ENCODE measurements at regions not wholly inside any gene's neighbourhood (a gene's known extent, or its start where the extent isn't known, plus 50 kb on each side); places are given as distances from the start of the nearest gene placed in this dataset.

GRCh38 chr13:85666356-85666755 lies 132.9 kb downstream of the SLITRK6 start:
- DNase-seq (ENCODE audit: extremely low spot score, insufficient read length, low read depth) (no peak), FAIRE-seq (no peak)

DNA sequence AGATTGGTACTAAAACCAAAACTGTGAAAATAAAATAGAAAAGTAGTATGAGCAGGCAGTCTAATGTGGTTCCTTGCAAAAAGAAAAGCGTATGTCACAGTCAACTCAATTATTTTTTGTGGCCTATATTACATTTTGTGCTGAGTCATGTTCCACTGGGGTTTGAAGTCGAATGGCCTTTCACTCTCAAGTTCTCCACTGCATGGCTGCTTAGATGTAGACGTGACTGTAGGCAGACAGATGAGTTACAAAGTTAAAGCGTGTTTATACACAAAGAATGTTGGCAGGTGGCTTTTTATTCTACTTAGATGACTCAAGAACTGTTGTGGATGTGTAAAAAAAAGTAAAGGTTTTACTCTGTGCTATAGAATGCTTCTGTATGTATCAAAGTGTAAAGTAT lies 133.9 kb downstream of the SLITRK6 start:
- DNase-seq (ENCODE audit: extremely low spot score, insufficient read length, low read depth): no peak
- FAIRE-seq: no peak

DNA sequence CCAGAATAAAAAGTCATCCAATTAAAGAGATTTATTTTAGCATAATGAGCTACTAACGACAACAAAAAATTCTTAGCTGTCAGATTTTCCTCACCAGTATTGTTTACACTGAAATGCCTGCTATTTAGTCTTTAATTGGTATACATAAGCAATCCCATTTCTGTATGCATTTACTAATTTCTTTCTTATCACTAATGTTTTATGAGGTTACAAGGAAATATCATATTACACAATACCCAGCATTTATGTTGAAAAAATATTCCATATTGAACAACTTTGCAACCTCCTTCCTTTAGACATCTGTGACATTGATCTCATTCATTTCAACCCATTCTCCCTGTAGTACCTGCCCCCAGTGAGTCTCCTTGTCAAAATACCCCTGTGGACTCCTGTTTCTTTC lies 135.4 kb downstream of the SLITRK6 start:
- DNase-seq (ENCODE audit: extremely low spot score, insufficient read length, low read depth) (no peak), FAIRE-seq (no peak)

DNA sequence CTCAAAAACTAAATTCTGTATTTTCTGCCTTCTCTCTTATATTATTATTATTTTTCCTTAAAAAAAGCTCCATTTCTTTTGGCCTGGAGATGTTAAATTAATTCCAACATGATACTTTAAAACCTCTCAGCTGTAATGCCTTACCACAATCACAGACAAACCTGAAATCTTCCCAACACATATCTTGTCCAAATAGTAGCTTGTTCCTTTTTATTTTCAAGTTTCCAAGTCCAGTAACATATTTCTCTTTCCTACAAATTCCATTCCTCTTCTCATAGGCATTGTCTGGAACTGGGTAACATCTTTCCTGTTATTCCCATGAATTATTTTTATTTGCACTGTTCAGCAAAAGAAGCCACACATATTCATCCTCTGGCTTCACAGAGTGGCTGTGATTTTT lies 137.0 kb downstream of the SLITRK6 start:
- FAIRE-seq (no peak), DNase-seq (ENCODE audit: extremely low spot score, insufficient read length, low read depth) (no peak)

DNA sequence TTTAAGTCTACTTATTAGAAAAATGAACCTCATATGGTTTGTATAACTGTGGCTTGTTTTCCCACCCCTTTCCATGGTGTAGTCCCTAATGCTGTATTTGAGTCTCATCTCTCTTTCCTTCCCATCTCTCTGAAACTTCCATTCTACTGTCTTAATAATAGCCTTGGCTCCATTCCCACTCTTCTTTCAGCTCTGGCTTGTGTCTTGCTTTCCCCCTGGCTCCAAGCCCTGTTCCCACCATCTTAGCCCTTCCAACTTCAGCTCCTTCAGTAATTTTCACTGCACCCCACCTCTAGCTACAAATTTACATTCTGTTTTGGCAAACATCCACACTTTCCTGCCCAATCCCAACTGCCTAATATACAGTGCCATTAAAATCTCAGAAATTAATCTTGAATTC lies 137.5 kb downstream of the SLITRK6 start:
- no peak for FAIRE-seq
- DNase-seq (ENCODE audit: extremely low spot score, insufficient read length, low read depth): no peak

- no peak for FAIRE-seq
- no peak for DNase-seq (ENCODE audit: extremely low spot score, insufficient read length, low read depth)
Observed at GRCh38 chr13:85659493-85659892, 139.7 kb downstream of the SLITRK6 start.

DNA sequence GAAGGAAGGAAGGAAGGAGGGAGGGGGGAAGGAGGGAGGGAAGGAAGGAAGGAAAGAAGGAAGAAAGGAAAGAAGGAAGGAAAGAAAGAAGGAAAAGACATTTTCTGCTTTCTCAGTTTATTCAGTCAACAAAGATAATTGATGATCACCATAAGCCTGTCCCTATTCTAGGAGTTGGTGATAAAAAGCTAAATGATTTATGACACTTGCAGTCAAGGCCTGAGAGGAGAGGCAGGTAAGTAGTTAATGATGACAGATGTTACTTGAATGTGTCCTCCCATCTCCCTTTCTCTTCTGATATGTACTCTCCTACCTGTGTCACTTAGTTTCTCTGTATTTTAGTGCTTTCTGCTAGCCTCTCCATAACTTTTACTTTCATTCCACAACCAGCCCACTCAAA lies 141.3 kb downstream of the SLITRK6 start:
- FAIRE-seq (no peak), DNase-seq (ENCODE audit: extremely low spot score, insufficient read length, low read depth) (no peak)

DNA sequence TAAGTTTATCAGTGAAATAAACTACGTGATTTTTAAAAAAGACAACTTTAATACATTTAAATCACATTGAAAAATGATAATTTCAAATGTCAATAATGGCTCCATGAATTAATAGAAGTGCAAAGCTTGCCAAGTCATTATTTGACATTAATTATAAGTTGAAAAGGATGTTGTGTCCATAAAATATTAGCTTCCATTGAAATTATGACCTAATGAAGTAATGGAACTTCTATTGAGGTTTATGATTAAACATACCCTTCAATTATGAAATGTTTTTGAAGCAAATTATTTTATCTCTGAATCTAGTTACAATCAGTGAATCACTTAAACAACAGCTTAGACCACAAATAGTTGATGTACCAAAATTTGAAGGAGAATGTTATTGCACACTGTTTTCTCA lies 144.2 kb downstream of the SLITRK6 start:
- no peak for DNase-seq (ENCODE audit: extremely low spot score, insufficient read length, low read depth)
- no peak for FAIRE-seq

DNA sequence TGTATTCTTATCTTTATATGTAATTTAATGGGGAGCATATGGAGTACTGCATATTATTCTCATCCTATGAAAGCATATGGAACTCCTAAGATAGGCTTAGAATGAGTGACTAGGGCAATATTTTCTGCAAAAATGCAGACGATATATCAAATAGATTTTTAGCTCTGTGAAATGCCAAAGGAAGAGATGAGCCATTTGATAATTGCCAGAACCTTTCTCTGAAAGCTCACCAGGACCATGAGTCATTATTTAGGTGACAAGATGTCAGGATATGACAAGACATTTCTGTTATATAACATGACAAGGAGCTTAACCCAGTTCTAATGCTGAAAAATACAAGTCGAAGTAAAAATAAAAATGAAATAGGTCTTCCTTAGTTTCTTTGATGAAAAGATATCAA lies 145.0 kb downstream of the SLITRK6 start:
- no peak for FAIRE-seq
- DNase-seq (ENCODE audit: extremely low spot score, insufficient read length, low read depth): no peak

DNA sequence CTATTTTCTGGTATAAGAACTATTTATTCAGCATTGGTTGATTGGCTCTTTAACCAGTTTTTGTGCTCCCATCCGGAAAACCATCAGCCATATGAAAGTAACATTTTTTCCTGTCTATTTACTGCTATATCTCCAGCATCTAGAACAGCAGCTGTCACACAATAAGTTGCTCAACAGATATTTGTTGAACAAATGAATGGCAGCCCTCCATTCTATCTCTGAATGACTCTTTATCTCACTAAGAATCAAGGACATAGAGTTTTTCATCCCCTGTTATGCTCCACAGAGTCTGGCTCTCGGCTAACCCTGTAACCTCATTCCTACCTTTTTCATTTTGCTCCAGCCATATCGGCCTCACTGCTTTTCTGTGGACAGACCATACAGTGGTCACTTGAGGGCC lies 145.5 kb downstream of the SLITRK6 start:
- no peak for FAIRE-seq
- DNase-seq (ENCODE audit: extremely low spot score, insufficient read length, low read depth): no peak

DNA sequence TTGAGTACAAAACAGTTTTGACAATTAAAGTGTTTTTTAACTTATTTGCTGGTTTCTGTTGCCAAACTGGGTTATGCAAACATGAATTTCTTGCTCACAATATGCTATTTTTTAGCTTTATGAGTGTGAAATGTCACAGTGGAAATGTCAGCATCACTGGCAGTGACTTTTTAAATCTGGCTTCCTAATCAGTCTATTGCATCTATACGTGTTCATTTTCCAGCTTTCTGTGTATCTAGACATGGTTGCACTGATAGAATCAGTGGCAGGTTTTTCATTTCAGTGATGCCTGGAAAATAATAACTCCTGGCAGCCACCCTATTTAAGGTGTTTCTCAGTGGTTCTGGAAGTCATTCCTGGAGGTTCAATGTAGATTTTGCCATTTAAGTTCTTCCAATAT lies 146.7 kb downstream of the SLITRK6 start:
- no peak for FAIRE-seq
- DNase-seq (ENCODE audit: extremely low spot score, insufficient read length, low read depth): no peak

DNA sequence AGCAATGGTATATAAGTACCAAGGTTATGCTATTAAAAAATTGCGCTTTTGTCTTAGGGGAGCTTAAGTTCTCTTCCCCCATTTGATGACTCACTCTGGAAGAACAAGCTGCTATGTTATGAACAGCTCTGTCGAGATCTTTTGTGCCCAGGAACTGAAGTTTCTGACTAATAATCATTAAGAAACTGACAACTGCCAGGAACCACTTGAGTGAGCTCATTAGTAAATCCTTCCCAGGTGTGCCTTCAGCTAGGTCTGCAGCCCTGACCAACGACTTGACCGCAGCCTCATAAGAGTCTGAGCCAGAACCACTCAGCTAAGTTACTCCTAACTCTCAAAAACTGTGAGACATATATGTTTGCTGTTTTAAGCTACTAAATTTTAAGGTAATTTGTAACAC lies 147.8 kb downstream of the SLITRK6 start:
- no peak for FAIRE-seq
- DNase-seq (ENCODE audit: extremely low spot score, insufficient read length, low read depth): no peak

DNA sequence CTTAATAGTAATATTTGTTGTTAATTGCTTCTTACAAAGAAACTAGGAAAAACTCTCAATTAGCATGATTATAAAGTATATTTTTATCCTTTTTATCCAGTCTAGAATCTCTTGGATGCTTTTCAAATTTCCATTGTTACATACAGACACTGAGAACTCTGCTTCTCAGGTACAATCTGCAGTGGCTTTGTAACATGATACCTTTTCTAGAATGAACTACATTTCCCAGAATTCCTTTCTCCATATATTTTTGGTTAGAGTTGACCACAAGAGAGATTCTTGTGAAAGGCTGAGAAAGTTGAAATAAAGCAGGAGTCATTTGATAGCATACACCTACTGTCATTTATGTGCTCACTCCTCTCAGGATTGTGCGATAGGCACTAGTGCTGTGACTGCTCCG lies 148.6 kb downstream of the SLITRK6 start:
- no peak for FAIRE-seq

GRCh38 chr13:85640727-85641126 lies 158.5 kb downstream of the SLITRK6 start:
- DNase-seq (ENCODE audit: extremely low spot score, insufficient read length, low read depth) (no peak), FAIRE-seq (no peak)

More for the DNA sequence above, 148.6 kb downstream of the SLITRK6 start:
- DNase-seq (ENCODE audit: extremely low spot score, insufficient read length, low read depth): no peak

DNA sequence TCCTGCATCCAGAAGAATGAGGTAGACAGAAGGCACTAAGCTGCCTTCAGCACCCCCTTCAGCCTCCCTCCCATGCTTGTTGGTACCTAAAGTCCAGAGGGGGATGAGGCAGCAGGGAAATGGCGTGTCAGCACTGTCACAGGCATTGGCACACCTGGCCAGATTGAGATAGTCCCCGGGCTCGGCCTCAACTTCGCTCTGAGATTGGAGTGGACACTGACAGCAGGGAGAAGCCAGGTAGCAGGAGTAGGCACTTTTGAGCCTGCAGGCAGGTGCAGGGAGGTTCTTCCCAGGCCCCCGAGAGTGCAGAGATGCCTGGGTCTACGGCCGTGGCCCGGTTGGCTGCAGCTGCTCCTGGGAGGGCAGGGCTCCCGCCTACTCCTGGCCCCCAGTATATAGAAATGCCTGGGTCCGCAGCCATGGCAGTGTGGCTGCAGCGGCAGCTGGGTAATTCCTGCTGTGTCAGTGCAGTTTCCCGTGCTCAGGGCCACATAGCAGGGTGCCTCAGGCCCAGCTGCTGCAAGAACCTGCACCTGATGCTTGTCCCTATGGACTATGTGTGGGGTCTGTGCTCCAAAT lies 160.3 kb downstream of the SLITRK6 start:
- DNase-seq (ENCODE audit: extremely low spot score, insufficient read length, low read depth) (no peak), FAIRE-seq (no peak)

- DNase-seq (ENCODE audit: extremely low spot score, insufficient read length, low read depth) (no peak), FAIRE-seq (no peak)
Observed at GRCh38 chr13:85638265-85638664, 161.0 kb downstream of the SLITRK6 start.

DNA sequence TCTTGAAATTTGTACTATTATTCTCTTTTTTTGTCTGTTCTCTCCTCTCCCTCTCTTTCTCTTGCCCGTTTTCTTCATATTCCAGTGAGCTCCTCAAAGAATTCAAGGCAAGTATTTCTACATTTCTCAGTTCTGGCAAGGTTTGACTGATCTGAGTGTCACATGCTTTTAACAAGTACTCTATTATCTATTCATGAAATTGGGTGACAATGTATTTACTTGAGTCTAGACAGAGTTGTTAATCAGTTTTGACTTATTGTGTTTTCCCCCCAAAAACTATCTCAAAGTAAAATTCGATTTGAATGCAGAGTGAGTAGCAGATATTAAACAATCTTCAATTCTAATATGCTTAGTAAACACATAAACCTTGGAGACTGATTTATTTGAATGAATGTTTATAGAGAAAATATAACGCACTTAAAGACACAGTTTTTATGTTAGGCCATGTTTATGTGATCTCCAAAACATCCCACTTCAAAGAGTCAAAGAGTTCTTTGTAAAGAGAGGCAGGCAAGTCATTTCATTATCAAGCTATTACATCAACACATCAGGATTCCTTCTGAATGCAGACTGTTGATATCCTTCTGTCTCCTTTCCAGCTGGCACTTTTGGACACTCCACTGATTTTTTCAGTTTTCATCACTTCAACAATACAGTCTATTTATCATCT lies 166.6 kb downstream of the SLITRK6 start:
- DNase-seq (ENCODE audit: extremely low spot score, insufficient read length, low read depth): no peak
- no peak for FAIRE-seq

- no peak for FAIRE-seq
Observed at GRCh38 chr13:85631801-85632200, 167.4 kb downstream of the SLITRK6 start.

DNA sequence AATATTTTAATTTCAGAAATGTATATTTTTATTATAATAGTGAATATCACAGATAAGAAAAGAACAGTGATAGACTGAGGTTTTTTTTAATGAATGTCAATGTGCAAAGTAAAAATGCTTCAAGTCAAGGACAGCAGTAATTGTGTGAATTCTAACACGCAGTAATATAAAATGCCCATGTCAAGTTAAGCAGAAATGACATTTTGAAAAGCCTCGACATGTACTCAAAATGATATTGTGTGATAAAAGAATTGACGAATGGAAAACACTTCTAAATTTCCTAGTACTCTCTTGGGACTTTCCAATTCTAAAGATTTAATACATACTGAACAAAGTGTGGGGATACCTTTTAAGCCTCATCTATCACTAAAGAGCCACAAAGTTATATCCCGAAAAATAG lies 172.6 kb downstream of the SLITRK6 start:
- DNase-seq (ENCODE audit: extremely low spot score, insufficient read length, low read depth) (no peak), FAIRE-seq (no peak)

More at GRCh38 chr13:85631801-85632200, 167.4 kb downstream of the SLITRK6 start:
- no peak for DNase-seq (ENCODE audit: extremely low spot score, insufficient read length, low read depth)

GRCh38 chr13:85619321-85619720 lies 179.9 kb downstream of the SLITRK6 start:
- no peak for FAIRE-seq

DNA sequence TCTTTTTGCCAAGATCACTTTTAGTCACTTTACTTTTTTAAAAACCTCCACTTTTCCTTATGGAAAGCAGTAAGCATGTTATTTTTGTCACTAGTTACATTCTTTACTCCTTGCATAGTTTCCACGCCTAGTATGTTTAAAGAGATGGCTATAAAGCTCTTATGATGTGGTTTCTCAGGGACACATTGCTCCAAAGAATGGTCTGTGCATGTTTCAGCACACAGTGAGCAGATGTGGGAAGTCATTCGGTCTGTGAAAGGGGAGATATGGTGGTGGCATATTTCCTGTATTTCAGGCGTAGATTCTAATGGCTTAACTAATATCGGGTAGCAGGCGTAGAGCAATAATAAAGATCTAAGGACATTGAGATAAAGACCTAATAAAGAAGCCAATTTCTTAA lies 180.7 kb downstream of the SLITRK6 start:
- DNase-seq (ENCODE audit: extremely low spot score, insufficient read length, low read depth) (no peak), FAIRE-seq (no peak)

More at GRCh38 chr13:85619321-85619720, 179.9 kb downstream of the SLITRK6 start:
- no peak for DNase-seq (ENCODE audit: extremely low spot score, insufficient read length, low read depth)

DNA sequence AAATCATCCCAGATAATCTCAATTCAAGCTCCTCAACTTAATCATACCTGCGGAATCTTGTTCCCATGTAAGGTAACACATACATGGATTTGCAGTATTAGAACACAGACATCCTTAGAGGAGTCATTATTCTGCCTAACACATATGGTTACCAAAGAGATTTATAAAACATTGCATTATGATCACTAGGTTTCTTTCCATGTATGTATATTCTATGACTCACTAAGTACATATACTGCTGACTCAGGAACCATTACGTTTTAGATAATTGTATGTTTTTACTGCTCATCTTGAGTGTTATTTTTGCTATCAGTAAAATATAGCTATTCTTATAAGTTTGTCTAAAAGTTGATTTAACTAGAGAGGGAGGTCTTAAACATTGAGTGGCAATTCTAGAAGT lies 182.9 kb downstream of the SLITRK6 start:
- no peak for FAIRE-seq
- no peak for DNase-seq (ENCODE audit: extremely low spot score, insufficient read length, low read depth)
